MM.1S (cell line): ENCODE measurements at regions not wholly inside any gene's neighbourhood (a gene's known extent, or its start where the extent isn't known, plus 50 kb on each side); places are given as distances from the start of the nearest gene placed in this dataset.

Experiments used
- DNase-seq: peaks from one replicate; pipeline ENCODE4 v3.0.0-alpha.2; 2015
- H2AFZ ChIP-seq: fragments of 300-600 bp; sonication (generic); 2 replicates; pipeline ENCODE4 v1.6.0; 2016; ENCODE audit warnings: antibody characterized with exemption, low read length
- H3F3A ChIP-seq: fragments of 300-600 bp; sonication (generic); 2 replicates; pipeline ENCODE4 v1.6.1; 2016; ENCODE audit warnings: mild to moderate bottlenecking, antibody characterized with exemption, low read length, moderate library complexity, mixed read lengths; ENCODE audit not compliant: insufficient read depth
- H3K27ac ChIP-seq: fragments of 300-600 bp; sonication (generic); 2 replicates; pipeline ENCODE4 v1.5.1; 2016; ENCODE audit warnings: mild to moderate bottlenecking, low read length
- H3K27me3 ChIP-seq: fragments of 300-600 bp; sonication (generic); replicated peaks from 2 replicates; pipeline ENCODE4 v1.6.0; 2016; ENCODE audit warnings: low read length; ENCODE audit not compliant: insufficient read depth
- H3K36me3 ChIP-seq: fragments of 300-600 bp; sonication (generic); replicated peaks from 2 replicates; pipeline ENCODE4 v1.6.1; 2016; ENCODE audit warnings: mild to moderate bottlenecking, low read length, mixed read lengths; ENCODE audit not compliant: insufficient read depth
- H3K4me1 ChIP-seq: fragments of 300-600 bp; sonication (generic); 2 replicates; pipeline ENCODE4 v1.6.1; 2016; ENCODE audit warnings: low read length, mixed read lengths
- H3K4me2 ChIP-seq: fragments of 300-600 bp; sonication (generic); 2 replicates; pipeline ENCODE4 v1.6.0; 2016; ENCODE audit warnings: low read depth, low read length
- H3K4me3 ChIP-seq: fragments of 300-600 bp; sonication (generic); 2 replicates; pipeline ENCODE4 v1.5.1; 2016; ENCODE audit warnings: low read length, mixed read lengths
- H3K79me2 ChIP-seq: fragments of 300-600 bp; sonication (generic); 2 replicates; pipeline ENCODE4 v1.6.1; 2016; ENCODE audit warnings: mixed run types, low read length, mixed read lengths
- H3K9ac ChIP-seq: fragments of 300-600 bp; sonication (generic); 2 replicates; pipeline ENCODE4 v1.6.1; 2016; ENCODE audit warnings: low read length, mixed read lengths
- H3K9me2 ChIP-seq: fragments of 300-600 bp; sonication (generic); replicated peaks from 2 replicates; pipeline ENCODE4 v1.6.1; 2016; ENCODE audit warnings: mild to moderate bottlenecking, low read length, mixed read lengths; ENCODE audit not compliant: insufficient read depth
- H3K9me3 ChIP-seq: fragments of 300-600 bp; sonication (generic); replicated peaks from 2 replicates; pipeline ENCODE4 v1.6.1; 2016; ENCODE audit warnings: mild to moderate bottlenecking, low read length, mixed read lengths; ENCODE audit not compliant: insufficient read depth
- H4K20me1 ChIP-seq: fragments of 300-600 bp; sonication (generic); 2 replicates; pipeline ENCODE4 v1.6.1; 2016; ENCODE audit warnings: mild to moderate bottlenecking, low read length, moderate library complexity, mixed read lengths; ENCODE audit not compliant: insufficient read depth
- CTCF ChIP-seq: fragments of 300-600 bp; sonication (generic); IDR thresholded peaks from 2 replicates; pipeline ENCODE4 v1.5.1; 2016; ENCODE audit warnings: antibody characterized with exemption, low read length, mixed read lengths
- EZH2 ChIP-seq: fragments of 300-600 bp; sonication (generic); optimal IDR thresholded peaks from 2 replicates; pipeline ENCODE3; 2017; ENCODE audit warnings: low read depth, mild to moderate bottlenecking, antibody characterized with exemption, low read length, mixed read lengths
- EZH2phosphoT487 ChIP-seq: fragments of 300-600 bp; sonication (generic); IDR thresholded peaks from 2 replicates; pipeline ENCODE4 v1.6.1; 2018; ENCODE audit warnings: antibody characterized with exemption, low read length

- TF ChIP-seq CTCF: no peak
- no peak overlapping the region for H3K27ac ChIP-seq
- H3K9me2 ChIP-seq: no peaks in the 10 kb centered on the region
- H3K4me1 ChIP-seq: no peaks in the 10 kb centered on the region
- no peaks in the 10 kb centered on the region for H4K20me1 ChIP-seq
- H3K9me3 ChIP-seq: no peaks in the 10 kb centered on the region
- H3K9ac ChIP-seq: no peak overlapping the region
- no peak overlapping the region for H3K4me3 ChIP-seq
- no peaks in the 10 kb centered on the region for H3K36me3 ChIP-seq
- H3K4me2 ChIP-seq: no peak overlapping the region
- no peaks in the 10 kb centered on the region for H3K27me3 ChIP-seq
- no peak for DNase-seq
- no peaks in the 10 kb centered on the region for H3K79me2 ChIP-seq
- H3F3A ChIP-seq: no peaks in the 10 kb centered on the region
- H2AFZ ChIP-seq: no peak overlapping the region
These were observed 287.0 kb upstream of the ZC3H15 start for GRCh38 chr2:186199029-186199428.

GRCh38 chr2:186201371-186201770 lies 284.7 kb upstream of the ZC3H15 start:
- no peaks in the 10 kb centered on the region for H3K79me2 ChIP-seq
- no peaks in the 10 kb centered on the region for H3K9me2 ChIP-seq
- no peaks in the 10 kb centered on the region for H3K4me1 ChIP-seq
- no peak for TF ChIP-seq EZH2
- TF ChIP-seq EZH2phosphoT487: no peak
- no peak for TF ChIP-seq CTCF
- no peaks in the 10 kb centered on the region for H4K20me1 ChIP-seq
- no peak overlapping the region for H3K4me2 ChIP-seq
- H3K9ac ChIP-seq: no peak overlapping the region
- DNase-seq: no peak
- no peak overlapping the region for H2AFZ ChIP-seq
- H3K9me3 ChIP-seq: no peaks in the 10 kb centered on the region
- H3K4me3 ChIP-seq: no peak overlapping the region
- H3K27me3 ChIP-seq: no peaks in the 10 kb centered on the region
- H3K27ac ChIP-seq: no peak overlapping the region
- H3K36me3 ChIP-seq: no peaks in the 10 kb centered on the region
- no peaks in the 10 kb centered on the region for H3F3A ChIP-seq

- Histone ChIP-seq H3K4me1 (no peaks in the 10 kb centered on the region), H3K4me2 (no peak overlapping the region)
These were observed 280.7 kb upstream of the ZC3H15 start for GRCh38 chr2:186205254-186205911.

More at GRCh38 chr2:186205254-186205911, 280.7 kb upstream of the ZC3H15 start:
- Histone ChIP-seq H3K27me3 (no peaks in the 10 kb centered on the region), H3K9me2 (no peaks in the 10 kb centered on the region), H3K9me3 (no peaks in the 10 kb centered on the region), H4K20me1 (no peaks in the 10 kb centered on the region), H3K9ac (no peak overlapping the region), H3K79me2 (no peaks in the 10 kb centered on the region), H3K36me3 (no peaks in the 10 kb centered on the region), H3K27ac (no peak overlapping the region), H3K4me3 (no peak overlapping the region), H2AFZ (no peak overlapping the region), H3F3A (no peaks in the 10 kb centered on the region)
- DNase-seq: no peak
- no peak for TF ChIP-seq CTCF
- TF ChIP-seq EZH2phosphoT487: no peak
- no peak for TF ChIP-seq EZH2
